Gastrocnemius medialis (tissue), 4 donors: ENCODE measurements at regions not wholly inside any gene's neighbourhood (a gene's known extent, or its start where the extent isn't known, plus 50 kb on each side); places are given as distances from the start of the nearest gene placed in this dataset.

ENCODE experiments used
- ATAC-seq, 2 donors: fragments of 150-250 bp; one replicate each; pipeline ENCODE4 v1.9.1; 2016
- DNase-seq, 2 donors: peaks; one replicate each; pipeline ENCODE4 v3.0.0-alpha.2; 2019
- H3K27ac ChIP-seq, 4 donors: fragments of 200-600 bp; sonication (generic); 1 replicate in 1 of 4; 2 replicates in 3 of 4; pipeline ENCODE4 v1.5.1; 2016 to 2018; ENCODE audit warnings: mild to moderate bottlenecking in 2 of 4, moderate library complexity in 1 of 4
- H3K27me3 ChIP-seq, 3 donors: fragments of 200-600 bp; sonication (generic) in 2 of 3; 1 replicate in 1 of 3; 2 replicates in 2 of 3; pipeline versions ENCODE4 v1.5.1 to v1.6.0; 2016 to 2019; ENCODE audit warnings: mild to moderate bottlenecking in 1 of 3, moderate library complexity in 1 of 3
- H3K36me3 ChIP-seq, 2 donors: fragments of 200-600 bp; sonication (generic) in 1 of 2; one replicate each; pipeline ENCODE4 v1.5.1; 2017 to 2018
- H3K4me1 ChIP-seq, 2 donors: fragments of 200-600 bp; sonication (generic) in 1 of 2; one replicate each; pipeline ENCODE4 v1.5.1; 2016 to 2017; ENCODE audit warnings: mild to moderate bottlenecking in 2 of 2
- H3K4me3 ChIP-seq, 4 donors: fragments of 200-600 bp; sonication (generic) in 3 of 4; 1 replicate in 1 of 4; 2 replicates in 3 of 4; pipeline ENCODE4 v1.5.1; 2016 to 2019; ENCODE audit warnings: mild to moderate bottlenecking in 2 of 4
- H3K9me3 ChIP-seq, 3 donors: fragments of 200-600 bp; sonication (generic) in 2 of 3; 1 replicate in 1 of 3; 2 replicates in 2 of 3; pipeline ENCODE4 v1.5.1; 2016 to 2019
- CTCF ChIP-seq, 5 experiments: fragments of 450-650 bp in 3 of 5; fragments of 200-600 bp in 2 of 5; sonication (generic) in 2 of 5; IDR thresholded peaks in 4 of 5; conservative IDR thresholded peaks in 1 of 5; 1 replicate in 4 of 5; 2 replicates in 1 of 5; pipeline ENCODE4 v1.5.1; 2016 to 2019; ENCODE audit warnings: antibody characterized with exemption in 5 of 5, mild to moderate bottlenecking in 3 of 5, moderate library complexity in 3 of 5
- POLR2A ChIP-seq, 2 donors: fragments of 450-650 bp; IDR thresholded peaks; one replicate each; pipeline ENCODE4 v1.6.1; 2017; ENCODE audit warnings: antibody characterized with exemption in 2 of 2, mild to moderate bottlenecking in 2 of 2, moderate library complexity in 2 of 2
- in situ Hi-C, 4 donors: fragments of 200-750 bp; cut with MboI; loops; one replicate each; pipeline versions ENCODE4 v1.15.0 to v1.8.0; 2017; ENCODE audit warnings: low sequenced_read_pairs in 4 of 4
- intact Hi-C: fragments of 100-400 bp; cut with DNase I; formaldehyde crosslinking; loops from one replicate; pipeline ENCODE4 v1.15.1; 2023; ENCODE audit warnings: low total_unique reads

- DNase-seq, result no peak
- Histone ChIP-seq H3K4me1 (no peaks in the 10 kb centered on the region), H3K9me3 (no peaks in the 10 kb centered on the region), H3K36me3 (no peaks in the 10 kb centered on the region), H3K27ac (no peak overlapping the region), H3K27me3 (no peaks in the 10 kb centered on the region), H3K4me3 (no peak overlapping the region)
- intact Hi-C loops (no loop called here), in situ Hi-C loops (no loop called here)
- no peak for ATAC-seq
- TF ChIP-seq POLR2A (IDR thresholded peaks at IDR 0.05) (no peak), CTCF (IDR thresholded peaks at IDR 0.05 in 4 of 5, conservative IDR thresholded peaks at IDR 0.05 in 1 of 5) (no peak)
These were observed 323.2 kb upstream of the MIR17HG start for GRCh38 chr13:91024157-91024792.

DNA sequence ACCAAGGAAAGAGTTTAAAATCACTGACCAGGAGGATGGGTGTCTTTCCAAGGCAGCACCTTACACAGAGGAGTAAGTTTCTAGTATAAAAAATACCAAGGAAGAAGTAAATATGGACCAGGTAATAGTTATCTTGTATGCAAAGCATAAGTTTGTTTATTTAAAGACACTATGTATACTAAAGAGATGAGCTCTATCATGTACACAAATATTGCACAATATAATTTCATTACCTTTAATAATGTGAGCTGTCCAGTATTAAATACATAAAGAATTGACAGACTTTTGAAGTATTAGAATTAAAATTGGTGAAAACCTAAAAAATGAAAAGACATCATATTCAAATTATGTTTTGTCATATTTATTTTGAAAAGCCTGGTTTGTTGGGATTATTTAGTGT, 322.0 kb upstream of the MIR17HG start:
- Histone ChIP-seq H3K27me3 (no peaks in the 10 kb centered on the region), H3K4me1 (no peaks in the 10 kb centered on the region), H3K36me3 (no peaks in the 10 kb centered on the region), H3K27ac (no peak overlapping the region), H3K9me3 (no peaks in the 10 kb centered on the region), H3K4me3 (no peak overlapping the region)
- DNase-seq (no peak), ATAC-seq (no peak)
- no peak for TF ChIP-seq POLR2A (IDR thresholded peaks at IDR 0.05)
- no peak for TF ChIP-seq CTCF (IDR thresholded peaks at IDR 0.05 in 4 of 5, conservative IDR thresholded peaks at IDR 0.05 in 1 of 5)
- in situ Hi-C loops (no loop called here), intact Hi-C loops (no loop called here)

DNA sequence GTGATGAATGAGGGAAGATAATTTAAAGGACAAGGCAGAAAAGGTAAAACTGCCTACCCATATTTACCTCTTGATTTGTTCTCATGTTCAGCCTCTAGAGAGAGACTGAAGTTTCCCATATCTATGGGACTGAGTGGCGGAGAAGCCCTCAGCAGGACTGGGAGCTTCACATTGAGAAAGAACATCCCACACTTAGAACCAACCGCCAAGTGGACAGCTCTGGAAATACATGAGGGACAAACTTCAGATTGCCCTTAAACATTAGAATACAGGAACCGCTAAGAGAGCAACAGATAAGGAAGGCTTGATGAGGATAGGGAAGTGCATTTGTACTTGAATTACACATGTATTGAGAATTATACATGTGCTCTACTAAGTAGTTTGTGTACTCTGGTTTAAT, 316.0 kb upstream of the MIR17HG start:
- DNase-seq (no peak), ATAC-seq (no peak)
- no peak for TF ChIP-seq CTCF (IDR thresholded peaks at IDR 0.05 in 4 of 5, conservative IDR thresholded peaks at IDR 0.05 in 1 of 5)
- TF ChIP-seq POLR2A (IDR thresholded peaks at IDR 0.05), result no peak
- in situ Hi-C loops, result no loop called here
- intact Hi-C loops, result no loop called here
- no peaks in the 10 kb centered on the region for H3K36me3 ChIP-seq
- no peaks in the 10 kb centered on the region for H3K9me3 ChIP-seq
- no peak overlapping the region for H3K27ac ChIP-seq
- no peaks in the 10 kb centered on the region for H3K27me3 ChIP-seq
- no peaks in the 10 kb centered on the region for H3K4me1 ChIP-seq
- H3K4me3 ChIP-seq, result no peak overlapping the region

DNA sequence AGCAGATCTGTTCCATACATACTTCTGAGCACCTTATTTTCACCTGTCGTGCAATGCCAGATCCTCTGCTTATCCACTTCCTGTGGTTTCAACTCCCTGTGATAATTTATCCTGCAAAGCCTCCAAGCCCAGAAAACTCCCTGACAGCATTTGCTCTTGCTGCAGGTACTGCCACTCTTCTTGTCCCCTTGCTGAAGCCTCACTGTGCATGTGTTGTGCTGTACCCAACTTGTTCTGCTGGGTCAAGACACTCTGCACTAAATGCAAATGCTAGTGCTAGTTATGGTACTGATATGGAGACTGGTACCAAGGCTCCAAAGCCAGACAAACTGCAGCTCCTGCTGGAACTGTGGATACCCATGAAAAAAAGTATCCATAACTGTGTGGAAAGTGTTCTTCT, 315.4 kb upstream of the MIR17HG start:
- DNase-seq, result no peak
- intact Hi-C loops, result no loop called here
- Histone ChIP-seq H3K4me3 (no peak overlapping the region), H3K27ac (no peak overlapping the region), H3K36me3 (no peaks in the 10 kb centered on the region), H3K4me1 (no peaks in the 10 kb centered on the region), H3K27me3 (no peaks in the 10 kb centered on the region), H3K9me3 (no peaks in the 10 kb centered on the region)
- ATAC-seq, result no peak
- no peak for TF ChIP-seq CTCF (IDR thresholded peaks at IDR 0.05 in 4 of 5, conservative IDR thresholded peaks at IDR 0.05 in 1 of 5)
- no peak for TF ChIP-seq POLR2A (IDR thresholded peaks at IDR 0.05)
- in situ Hi-C loops, result no loop called here

DNA sequence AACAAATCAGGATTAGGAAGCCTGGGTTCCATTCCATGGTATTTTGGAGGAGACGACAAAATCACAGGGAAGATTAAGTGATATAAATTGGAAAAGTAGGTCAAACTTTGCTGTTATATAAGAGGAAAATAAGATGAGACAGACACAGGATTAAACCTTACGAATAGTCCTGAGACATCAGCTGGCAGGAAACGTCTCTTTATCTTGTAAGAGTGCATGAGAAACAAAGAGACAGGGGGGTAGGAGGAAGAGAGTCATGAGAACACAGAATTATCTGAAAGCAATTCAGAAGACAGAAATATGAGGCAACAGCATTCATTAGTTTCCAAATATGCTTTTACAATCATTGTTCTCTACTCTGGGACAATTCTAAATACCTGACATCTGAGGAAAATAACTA, 310.6 kb upstream of the MIR17HG start:
- TF ChIP-seq CTCF (IDR thresholded peaks at IDR 0.05 in 4 of 5, conservative IDR thresholded peaks at IDR 0.05 in 1 of 5) (no peak), POLR2A (IDR thresholded peaks at IDR 0.05) (no peak)
- intact Hi-C loops (no loop called here), in situ Hi-C loops (no loop called here)
- ATAC-seq (no peak), DNase-seq (no peak)
- no peaks in the 10 kb centered on the region for H3K9me3 ChIP-seq
- no peaks in the 10 kb centered on the region for H3K36me3 ChIP-seq
- H3K4me1 ChIP-seq, result no peaks in the 10 kb centered on the region
- no peaks in the 10 kb centered on the region for H3K27me3 ChIP-seq
- H3K27ac ChIP-seq, result no peak overlapping the region
- no peak overlapping the region for H3K4me3 ChIP-seq
